Liver (tissue), 8 donors: ENCODE measurements at regions not wholly inside any gene's neighbourhood (a gene's known extent, or its start where the extent isn't known, plus 50 kb on each side); places are given as distances from the start of the nearest gene placed in this dataset.

Experiments used
- DNase-seq: peaks from one replicate; pipeline ENCODE4 v3.0.0-alpha.2; 2017; ENCODE audit warnings: low spot score
- H3K27ac ChIP-seq, 2 donors: one replicate each; pipeline ENCODE4 v1.7.0; 2013; ENCODE audit warnings: inconsistent platforms in 2 of 2, low read length in 2 of 2, control low read depth in 1 of 2, low read depth in 1 of 2, mild to moderate bottlenecking in 1 of 2
- H3K27me3 ChIP-seq, 4 donors: one replicate each; pipeline versions ENCODE4 v1.6.1 to v1.7.0; 2013; ENCODE audit warnings: low read length in 3 of 4, inconsistent platforms in 1 of 4, mild to moderate bottlenecking in 1 of 4, moderate library complexity in 1 of 4; ENCODE audit not compliant: control insufficient read depth in 4 of 4, insufficient read depth in 4 of 4
- H3K36me3 ChIP-seq, 4 donors: one replicate each; pipeline versions ENCODE4 v1.6.1 to v1.7.0; 2013; ENCODE audit warnings: low read length in 3 of 4, mild to moderate bottlenecking in 3 of 4, low read depth in 1 of 4, moderate library complexity in 1 of 4; ENCODE audit not compliant: control insufficient read depth in 4 of 4, insufficient read depth in 3 of 4
- H3K4me1 ChIP-seq, 4 donors: one replicate each; pipeline versions ENCODE4 v1.6.1 to v1.7.0; 2013; ENCODE audit warnings: low read length in 3 of 4, mild to moderate bottlenecking in 3 of 4, moderate library complexity in 1 of 4; ENCODE audit not compliant: control insufficient read depth in 4 of 4, insufficient read depth in 4 of 4
- H3K4me3 ChIP-seq, 3 donors: one replicate each; pipeline versions ENCODE4 v1.6.1 to v1.7.0; 2013; ENCODE audit warnings: low read length in 3 of 3, control low read depth in 1 of 3, low read depth in 1 of 3, mild to moderate bottlenecking in 1 of 3
- H3K9ac ChIP-seq, 2 donors: one replicate each; pipeline ENCODE4 v1.7.0; 2013; ENCODE audit warnings: low read length in 2 of 2, mild to moderate bottlenecking in 2 of 2, moderate library complexity in 2 of 2, control low read depth in 1 of 2, low read depth in 1 of 2
- H3K9me3 ChIP-seq, 4 donors: one replicate each; pipeline versions ENCODE4 v1.6.1 to v1.7.0; 2013; ENCODE audit warnings: low read length in 3 of 4; ENCODE audit not compliant: control insufficient read depth in 4 of 4
- EGR1 ChIP-seq, 2 donors: IDR thresholded peaks; 2 replicates each; pipeline ENCODE4 v1.6.1; 2016 to 2018; ENCODE audit warnings: antibody characterized with exemption in 2 of 2, low read depth in 2 of 2
- FOXA1 ChIP-seq: IDR thresholded peaks from 2 replicates; pipeline ENCODE4 v1.6.1; 2016; ENCODE audit warnings: antibody characterized with exemption
- FOXA2 ChIP-seq: IDR thresholded peaks from 2 replicates; pipeline ENCODE4 v1.6.1; 2016; ENCODE audit warnings: antibody characterized with exemption
- GABPA ChIP-seq, 2 donors: IDR thresholded peaks in 1 of 2; conservative IDR thresholded peaks in 1 of 2; 2 replicates each; pipeline ENCODE4 v1.6.1; 2016; ENCODE audit warnings: antibody characterized with exemption in 2 of 2, mild to moderate bottlenecking in 1 of 2, moderate library complexity in 1 of 2
- HNF4A ChIP-seq, 2 donors: conservative IDR thresholded peaks; 2 replicates each; pipeline ENCODE4 v1.6.1; 2016; ENCODE audit warnings: antibody characterized with exemption in 2 of 2, mild to moderate bottlenecking in 2 of 2
- HNF4G ChIP-seq: IDR thresholded peaks from 2 replicates; pipeline ENCODE4 v1.6.1; 2016; ENCODE audit warnings: antibody characterized with exemption
- JUND ChIP-seq, 2 donors: IDR thresholded peaks; 2 replicates each; pipeline ENCODE4 v1.6.1; 2016; ENCODE audit warnings: antibody characterized with exemption in 2 of 2
- NR2F2 ChIP-seq: IDR thresholded peaks from 2 replicates; pipeline ENCODE4 v1.6.1; 2016; ENCODE audit warnings: antibody characterized with exemption
- RAD21 ChIP-seq, 2 donors: IDR thresholded peaks; 2 replicates each; pipeline ENCODE4 v1.6.1; 2016; ENCODE audit warnings: antibody characterized with exemption in 2 of 2, mild to moderate bottlenecking in 2 of 2
- RXRA ChIP-seq, 2 donors: IDR thresholded peaks; 2 replicates each; pipeline ENCODE4 v1.6.1; 2017 to 2018; ENCODE audit warnings: antibody characterized with exemption in 2 of 2, mild to moderate bottlenecking in 1 of 2
- SP1 ChIP-seq: IDR thresholded peaks from 2 replicates; pipeline ENCODE4 v1.6.1; 2018; ENCODE audit warnings: antibody characterized with exemption, mild to moderate bottlenecking
- TAF1 ChIP-seq: conservative IDR thresholded peaks from 2 replicates; pipeline ENCODE4 v1.6.1; 2016; ENCODE audit warnings: antibody characterized with exemption, mild to moderate bottlenecking
- YY1 ChIP-seq: IDR thresholded peaks from 2 replicates; pipeline ENCODE4 v1.6.1; 2016; ENCODE audit warnings: antibody characterized with exemption, mild to moderate bottlenecking
- WGBS: extraction: QIAGEN DNeasy Blood & Tissue Kit; methylation state at CpG from one replicate; pipeline ENCODE4 v1.1.7; 2013; 5-methylcytosine and 5-hydroxymethylcytosine counted together
- TF ChIP-seq, protein P1 (sequence below): IDR thresholded peaks from 2 replicates; pipeline ENCODE4 v1.6.1; 2016; ENCODE audit warnings: antibody characterized with exemption
- TF ChIP-seq, protein P2 (sequence below): fragments of 150-350 bp; IDR thresholded peaks from 2 replicates; pipeline ENCODE4 v1.5.1; 2017; ENCODE audit warnings: improper control_type of control experiment, low read depth, low read length; ENCODE audit not compliant: missing input control
- TF ChIP-seq, protein P3 (sequence below): IDR thresholded peaks from 2 replicates; pipeline ENCODE4 v1.6.1; 2016; ENCODE audit warnings: antibody characterized with exemption
- TF ChIP-seq, protein P4 (sequence below): IDR thresholded peaks from 2 replicates; pipeline ENCODE4 v1.6.1; 2016; ENCODE audit warnings: antibody characterized with exemption, mild to moderate bottlenecking
- TF ChIP-seq, protein P5 (sequence below): IDR thresholded peaks from 2 replicates; pipeline ENCODE4 v1.6.1; 2016; ENCODE audit warnings: antibody characterized with exemption
- donor health status: healthy.
- donor health status: healthy.
- donor health status: healthy.
- donor health status: healthy.
- donor health status: healthy.

DNA sequence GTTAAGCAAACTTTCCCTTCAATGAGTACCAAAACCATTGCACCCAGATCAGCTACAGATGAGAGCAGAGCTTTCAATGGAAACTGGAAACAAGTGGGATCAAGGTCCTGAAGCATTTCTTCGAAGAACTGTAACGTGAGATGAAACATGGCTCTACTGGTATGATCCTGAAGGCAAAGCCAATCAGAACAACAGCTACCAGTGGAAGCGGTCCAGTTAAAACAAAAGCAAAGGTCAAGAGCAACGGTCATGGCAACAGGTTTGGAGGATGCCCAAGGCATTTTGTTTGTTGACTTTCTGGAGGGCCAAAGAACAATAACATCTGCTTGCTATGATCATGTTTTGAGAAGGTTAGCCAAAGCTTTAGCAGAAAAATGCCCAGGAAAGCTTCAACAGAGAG is 137.9 kb upstream of the CPSF6 start (continued):
- TF ChIP-seq, protein P1, sequence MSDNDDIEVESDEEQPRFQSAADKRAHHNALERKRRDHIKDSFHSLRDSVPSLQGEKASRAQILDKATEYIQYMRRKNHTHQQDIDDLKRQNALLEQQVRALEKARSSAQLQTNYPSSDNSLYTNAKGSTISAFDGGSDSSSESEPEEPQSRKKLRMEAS, result peak; percentile 78
- peak; percentile 97 for TF ChIP-seq FOXA1
- TF ChIP-seq, protein P2, sequence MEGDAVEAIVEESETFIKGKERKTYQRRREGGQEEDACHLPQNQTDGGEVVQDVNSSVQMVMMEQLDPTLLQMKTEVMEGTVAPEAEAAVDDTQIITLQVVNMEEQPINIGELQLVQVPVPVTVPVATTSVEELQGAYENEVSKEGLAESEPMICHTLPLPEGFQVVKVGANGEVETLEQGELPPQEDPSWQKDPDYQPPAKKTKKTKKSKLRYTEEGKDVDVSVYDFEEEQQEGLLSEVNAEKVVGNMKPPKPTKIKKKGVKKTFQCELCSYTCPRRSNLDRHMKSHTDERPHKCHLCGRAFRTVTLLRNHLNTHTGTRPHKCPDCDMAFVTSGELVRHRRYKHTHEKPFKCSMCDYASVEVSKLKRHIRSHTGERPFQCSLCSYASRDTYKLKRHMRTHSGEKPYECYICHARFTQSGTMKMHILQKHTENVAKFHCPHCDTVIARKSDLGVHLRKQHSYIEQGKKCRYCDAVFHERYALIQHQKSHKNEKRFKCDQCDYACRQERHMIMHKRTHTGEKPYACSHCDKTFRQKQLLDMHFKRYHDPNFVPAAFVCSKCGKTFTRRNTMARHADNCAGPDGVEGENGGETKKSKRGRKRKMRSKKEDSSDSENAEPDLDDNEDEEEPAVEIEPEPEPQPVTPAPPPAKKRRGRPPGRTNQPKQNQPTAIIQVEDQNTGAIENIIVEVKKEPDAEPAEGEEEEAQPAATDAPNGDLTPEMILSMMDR, result no peak

DNA sequence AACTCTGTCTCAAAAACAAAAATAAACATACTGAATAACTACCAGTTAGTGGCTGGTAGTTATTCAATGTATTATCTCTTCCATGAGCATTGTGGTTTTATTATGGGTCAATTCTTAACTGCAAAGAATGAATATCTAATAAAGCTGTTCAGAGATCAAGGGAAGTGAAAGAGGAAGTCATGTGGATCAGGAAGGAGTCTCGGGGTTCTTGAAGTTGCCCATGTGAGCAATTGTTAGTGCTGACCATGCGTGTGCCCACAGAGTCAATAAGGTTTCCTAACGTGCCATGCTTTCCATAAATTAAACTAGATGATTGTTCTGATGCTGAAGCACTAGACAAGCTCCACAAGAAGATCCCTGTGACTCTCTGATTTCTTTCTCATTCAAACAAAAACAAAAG is 136.5 kb upstream of the CPSF6 start:
- peaks cover 2 to 19% (median 14%) of the 10 kb centered on the region in 4 donors for H3K4me1 ChIP-seq
- WGBS, result 60% methylated on average over 3 of the region's 3 CpGs
- H3K36me3 ChIP-seq, result no peaks in the 10 kb centered on the region
- H3K9ac ChIP-seq, result no peak overlapping the region
- no peak for DNase-seq
- TF ChIP-seq GABPA (IDR thresholded peaks at IDR 0.05 in 1 of 2, conservative IDR thresholded peaks at IDR 0.05 in 1 of 2), result no peak
- no peak for TF ChIP-seq HNF4G
- TF ChIP-seq RXRA (IDR thresholded peaks at IDR 0.05), result no peak
- TF ChIP-seq FOXA1, result no peak
- TF ChIP-seq, protein P1, result no peak
- no peak for TF ChIP-seq YY1
- TF ChIP-seq FOXA2, result no peak
- TF ChIP-seq TAF1, result no peak
- TF ChIP-seq, protein P3, sequence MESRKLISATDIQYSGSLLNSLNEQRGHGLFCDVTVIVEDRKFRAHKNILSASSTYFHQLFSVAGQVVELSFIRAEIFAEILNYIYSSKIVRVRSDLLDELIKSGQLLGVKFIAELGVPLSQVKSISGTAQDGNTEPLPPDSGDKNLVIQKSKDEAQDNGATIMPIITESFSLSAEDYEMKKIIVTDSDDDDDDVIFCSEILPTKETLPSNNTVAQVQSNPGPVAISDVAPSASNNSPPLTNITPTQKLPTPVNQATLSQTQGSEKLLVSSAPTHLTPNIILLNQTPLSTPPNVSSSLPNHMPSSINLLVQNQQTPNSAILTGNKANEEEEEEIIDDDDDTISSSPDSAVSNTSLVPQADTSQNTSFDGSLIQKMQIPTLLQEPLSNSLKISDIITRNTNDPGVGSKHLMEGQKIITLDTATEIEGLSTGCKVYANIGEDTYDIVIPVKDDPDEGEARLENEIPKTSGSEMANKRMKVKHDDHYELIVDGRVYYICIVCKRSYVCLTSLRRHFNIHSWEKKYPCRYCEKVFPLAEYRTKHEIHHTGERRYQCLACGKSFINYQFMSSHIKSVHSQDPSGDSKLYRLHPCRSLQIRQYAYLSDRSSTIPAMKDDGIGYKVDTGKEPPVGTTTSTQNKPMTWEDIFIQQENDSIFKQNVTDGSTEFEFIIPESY, result no peak
- no peak for TF ChIP-seq RAD21 (IDR thresholded peaks at IDR 0.05)
- TF ChIP-seq, protein P4, sequence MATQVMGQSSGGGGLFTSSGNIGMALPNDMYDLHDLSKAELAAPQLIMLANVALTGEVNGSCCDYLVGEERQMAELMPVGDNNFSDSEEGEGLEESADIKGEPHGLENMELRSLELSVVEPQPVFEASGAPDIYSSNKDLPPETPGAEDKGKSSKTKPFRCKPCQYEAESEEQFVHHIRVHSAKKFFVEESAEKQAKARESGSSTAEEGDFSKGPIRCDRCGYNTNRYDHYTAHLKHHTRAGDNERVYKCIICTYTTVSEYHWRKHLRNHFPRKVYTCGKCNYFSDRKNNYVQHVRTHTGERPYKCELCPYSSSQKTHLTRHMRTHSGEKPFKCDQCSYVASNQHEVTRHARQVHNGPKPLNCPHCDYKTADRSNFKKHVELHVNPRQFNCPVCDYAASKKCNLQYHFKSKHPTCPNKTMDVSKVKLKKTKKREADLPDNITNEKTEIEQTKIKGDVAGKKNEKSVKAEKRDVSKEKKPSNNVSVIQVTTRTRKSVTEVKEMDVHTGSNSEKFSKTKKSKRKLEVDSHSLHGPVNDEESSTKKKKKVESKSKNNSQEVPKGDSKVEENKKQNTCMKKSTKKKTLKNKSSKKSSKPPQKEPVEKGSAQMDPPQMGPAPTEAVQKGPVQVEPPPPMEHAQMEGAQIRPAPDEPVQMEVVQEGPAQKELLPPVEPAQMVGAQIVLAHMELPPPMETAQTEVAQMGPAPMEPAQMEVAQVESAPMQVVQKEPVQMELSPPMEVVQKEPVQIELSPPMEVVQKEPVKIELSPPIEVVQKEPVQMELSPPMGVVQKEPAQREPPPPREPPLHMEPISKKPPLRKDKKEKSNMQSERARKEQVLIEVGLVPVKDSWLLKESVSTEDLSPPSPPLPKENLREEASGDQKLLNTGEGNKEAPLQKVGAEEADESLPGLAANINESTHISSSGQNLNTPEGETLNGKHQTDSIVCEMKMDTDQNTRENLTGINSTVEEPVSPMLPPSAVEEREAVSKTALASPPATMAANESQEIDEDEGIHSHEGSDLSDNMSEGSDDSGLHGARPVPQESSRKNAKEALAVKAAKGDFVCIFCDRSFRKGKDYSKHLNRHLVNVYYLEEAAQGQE, result no peak
- TF ChIP-seq EGR1 (IDR thresholded peaks at IDR 0.05; ENCODE audit: low read depth in 2 of 2), result no peak
- TF ChIP-seq, protein P5, sequence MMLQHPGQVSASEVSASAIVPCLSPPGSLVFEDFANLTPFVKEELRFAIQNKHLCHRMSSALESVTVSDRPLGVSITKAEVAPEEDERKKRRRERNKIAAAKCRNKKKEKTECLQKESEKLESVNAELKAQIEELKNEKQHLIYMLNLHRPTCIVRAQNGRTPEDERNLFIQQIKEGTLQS, result no peak
- no peak for TF ChIP-seq HNF4A (conservative IDR thresholded peaks at IDR 0.05)
- TF ChIP-seq NR2F2, result no peak
- TF ChIP-seq, protein P2, result no peak
- TF ChIP-seq SP1, result no peak
- TF ChIP-seq JUND (IDR thresholded peaks at IDR 0.05), result no peak
- H3K27ac ChIP-seq, result no peak overlapping the region
- no peak overlapping the region for H3K4me3 ChIP-seq
- no peaks in the 10 kb centered on the region for H3K27me3 ChIP-seq
- H3K9me3 ChIP-seq, result no peaks in the 10 kb centered on the region
